LNCaP clone FGC (cell line): ENCODE measurements at regions not wholly inside any gene's neighbourhood (a gene's known extent, or its start where the extent isn't known, plus 50 kb on each side); places are given as distances from the start of the nearest gene placed in this dataset.

Experiments used
- DNase-seq: peaks from one replicate; pipeline ENCODE4 v3.0.0-alpha.2; 2011; ENCODE audit warnings: low read depth
- H3K4me3 ChIP-seq: 2 replicates; pipeline ENCODE4 v1.5.1; 2011; ENCODE audit warnings: mild to moderate bottlenecking, low read depth, low read length, control low read depth
- TF ChIP-seq, protein P1 (sequence below): IDR thresholded peaks from 2 replicates; pipeline ENCODE4 v1.5.1; 2012; ENCODE audit warnings: mild to moderate bottlenecking; ENCODE audit not compliant: control insufficient read depth, insufficient read depth; ENCODE audit errors: extremely low read depth

GRCh38 chr14:44286201-44286600 is 220.9 kb downstream of the FSCB start:
- TF ChIP-seq, protein P1, sequence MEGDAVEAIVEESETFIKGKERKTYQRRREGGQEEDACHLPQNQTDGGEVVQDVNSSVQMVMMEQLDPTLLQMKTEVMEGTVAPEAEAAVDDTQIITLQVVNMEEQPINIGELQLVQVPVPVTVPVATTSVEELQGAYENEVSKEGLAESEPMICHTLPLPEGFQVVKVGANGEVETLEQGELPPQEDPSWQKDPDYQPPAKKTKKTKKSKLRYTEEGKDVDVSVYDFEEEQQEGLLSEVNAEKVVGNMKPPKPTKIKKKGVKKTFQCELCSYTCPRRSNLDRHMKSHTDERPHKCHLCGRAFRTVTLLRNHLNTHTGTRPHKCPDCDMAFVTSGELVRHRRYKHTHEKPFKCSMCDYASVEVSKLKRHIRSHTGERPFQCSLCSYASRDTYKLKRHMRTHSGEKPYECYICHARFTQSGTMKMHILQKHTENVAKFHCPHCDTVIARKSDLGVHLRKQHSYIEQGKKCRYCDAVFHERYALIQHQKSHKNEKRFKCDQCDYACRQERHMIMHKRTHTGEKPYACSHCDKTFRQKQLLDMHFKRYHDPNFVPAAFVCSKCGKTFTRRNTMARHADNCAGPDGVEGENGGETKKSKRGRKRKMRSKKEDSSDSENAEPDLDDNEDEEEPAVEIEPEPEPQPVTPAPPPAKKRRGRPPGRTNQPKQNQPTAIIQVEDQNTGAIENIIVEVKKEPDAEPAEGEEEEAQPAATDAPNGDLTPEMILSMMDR, result no peak
- H3K4me3 ChIP-seq, result no peak overlapping the region
- DNase-seq, result no peak

DNA sequence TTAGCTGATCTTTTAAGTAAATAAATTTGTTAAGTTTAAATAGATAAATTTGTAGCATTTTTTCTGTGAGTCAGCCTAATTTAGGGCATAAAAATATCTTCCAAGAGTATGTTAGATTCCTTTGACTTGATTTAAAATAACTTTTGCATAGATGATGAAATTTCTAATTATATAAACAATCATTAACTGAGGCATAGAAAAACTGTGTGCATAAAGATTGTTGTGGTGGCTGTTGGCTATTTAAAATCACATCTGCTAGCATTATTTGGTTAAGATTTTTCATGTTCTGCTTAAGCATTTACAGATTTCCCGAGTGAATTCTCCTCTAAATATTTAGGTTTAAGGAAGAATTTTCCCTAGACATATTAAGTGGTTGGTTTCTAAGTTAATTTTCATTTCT is 223.2 kb downstream of the FSCB start:
- DNase-seq, result no peak
- no peak overlapping the region for H3K4me3 ChIP-seq
- TF ChIP-seq, protein P1, result no peak

DNA sequence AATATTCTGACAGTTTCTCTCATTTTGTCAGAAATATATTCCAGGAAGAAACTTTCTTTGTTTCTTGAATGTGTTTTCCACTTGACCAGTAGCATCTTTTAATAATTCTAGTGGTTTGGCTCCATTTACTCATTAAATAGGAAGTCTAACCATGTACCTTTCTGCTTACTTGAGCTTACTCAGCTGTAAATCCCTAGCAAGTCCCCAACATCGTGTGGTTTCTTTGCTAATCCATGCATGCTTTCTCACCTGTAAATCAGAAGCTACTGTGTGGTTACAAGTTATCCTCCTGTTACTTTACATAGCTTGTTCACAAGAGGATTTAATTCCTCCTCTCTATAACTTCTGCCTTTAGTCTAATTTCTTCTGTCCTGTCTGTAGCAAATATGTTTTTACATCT is 227.7 kb downstream of the FSCB start:
- DNase-seq, result no peak
- no peak overlapping the region for H3K4me3 ChIP-seq
- TF ChIP-seq, protein P1, result no peak

- TF ChIP-seq, protein P1, result no peak
- DNase-seq, result no peak
These were observed 235.4 kb downstream of the FSCB start for GRCh38 chr14:44271637-44272036.

DNA sequence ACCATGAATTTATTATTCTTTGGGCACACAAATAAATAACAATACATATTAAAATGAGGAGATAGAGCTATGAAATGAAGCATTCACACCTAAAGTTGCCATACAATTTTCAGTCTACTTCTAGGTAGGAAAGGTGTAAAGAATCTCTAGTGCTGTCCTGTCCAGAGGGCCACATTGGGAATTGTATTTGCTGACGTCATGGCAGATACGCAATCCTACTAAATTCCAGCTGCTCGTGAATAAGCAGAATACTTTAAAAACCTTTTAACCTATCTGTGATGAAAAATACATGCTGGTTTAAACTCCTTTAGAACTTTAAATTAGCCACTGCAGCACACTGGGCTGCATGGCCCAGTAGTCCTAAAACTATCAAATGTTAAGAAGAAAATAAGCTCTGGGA is 236.1 kb downstream of the FSCB start:
- TF ChIP-seq, protein P1, result no peak
- no peak for DNase-seq
- no peak overlapping the region for H3K4me3 ChIP-seq

More at GRCh38 chr14:44271637-44272036, 235.4 kb downstream of the FSCB start:
- no peak overlapping the region for H3K4me3 ChIP-seq

- no peak for DNase-seq
- TF ChIP-seq, protein P1, result no peak
- no peak overlapping the region for H3K4me3 ChIP-seq
These were observed 241.8 kb downstream of the FSCB start for GRCh38 chr14:44265246-44265645.

GRCh38 chr14:44215660-44216059 is 291.4 kb downstream of the FSCB start:
- TF ChIP-seq, protein P1, result no peak
- DNase-seq, result no peak
- no peak overlapping the region for H3K4me3 ChIP-seq
